C4-2B (cell line): ENCODE measurements at regions not wholly inside any gene's neighbourhood (a gene's known extent, or its start where the extent isn't known, plus 50 kb on each side); places are given as distances from the start of the nearest gene placed in this dataset.

Experiments used
- CTCF ChIP-seq: fragments of 450-650 bp; conservative IDR thresholded peaks from 2 replicates; pipeline ENCODE4 v1.5.1; 2017; ENCODE audit warnings: mild to moderate bottlenecking
- ZFX ChIP-seq: fragments of 450-650 bp; IDR thresholded peaks from 2 replicates; pipeline ENCODE4 v1.6.1; 2017

GRCh38 chr6:155829646-155830045, 374.0 kb upstream of the NOX3 start:
- TF ChIP-seq CTCF (no peak), ZFX (no peak)
